Keratinocyte (primary cell): ENCODE measurements at regions not wholly inside any gene's neighbourhood (a gene's known extent, or its start where the extent isn't known, plus 50 kb on each side); places are given as distances from the start of the nearest gene placed in this dataset.
"Not testable (repeated sequence)": the region's sequence is repeated elsewhere in the genome, so short reads cannot be mapped to it uniquely, and the experiment has no call there.

Experiments
- DNase-seq: peaks from one replicate; pipeline ENCODE4 v3.0.0-alpha.2; 2011; ENCODE audit warnings: low read depth, missing footprints, low spot score
- FAIRE-seq: peaks from 2 replicates; lab custom pipeline; 2011; peaks lifted over from hg19 to GRCh38; lab: Jason Lieb, UNC
- H2AFZ ChIP-seq: 2 replicates; pipeline ENCODE4 v1.6.0; 2012; ENCODE audit warnings: low read length, control low read depth, inconsistent platforms; ENCODE audit not compliant: control insufficient read depth
- H3K27ac ChIP-seq: 2 replicates; pipeline ENCODE4 v1.5.1; 2011; ENCODE audit warnings: low read length; ENCODE audit not compliant: control insufficient read depth, insufficient read depth
- H3K27me3 ChIP-seq: 3 replicates; pipeline ENCODE4 v1.6.0; 2011; ENCODE audit warnings: low read length; ENCODE audit not compliant: control insufficient read depth, insufficient read depth; ENCODE audit errors: extremely low read depth
- H3K36me3 ChIP-seq, 2 experiments: 2 replicates in 1 of 2; 3 replicates in 1 of 2; pipeline ENCODE4 v1.5.1; 2011; ENCODE audit warnings: low read length in 2 of 2, mild to moderate bottlenecking in 1 of 2; ENCODE audit not compliant: control insufficient read depth in 2 of 2, insufficient read depth in 2 of 2; ENCODE audit errors: extremely low read depth in 1 of 2
- H3K4me1 ChIP-seq: 3 replicates; pipeline ENCODE4 v1.5.1; 2011; ENCODE audit warnings: low read length; ENCODE audit not compliant: control insufficient read depth, insufficient read depth; ENCODE audit errors: extremely low read depth
- H3K4me2 ChIP-seq: 3 replicates; pipeline ENCODE4 v1.6.0; 2011; ENCODE audit warnings: low read depth, low read length; ENCODE audit not compliant: control insufficient read depth, insufficient read depth; ENCODE audit errors: extremely low read depth
- H3K4me3 ChIP-seq, 3 experiments: fragments of 200-600 bp in 1 of 3; sonication (generic) in 1 of 3; 2 replicates in 2 of 3; 3 replicates in 1 of 3; pipeline ENCODE4 v1.5.1; 2011 to 2016; ENCODE audit warnings: low read length in 3 of 3, mild to moderate bottlenecking in 3 of 3, control low read depth in 2 of 3, inconsistent platforms in 1 of 3, low read depth in 1 of 3, mixed read lengths in 1 of 3, mixed run types in 1 of 3, moderate library complexity in 1 of 3; ENCODE audit not compliant: control insufficient read depth in 2 of 3, insufficient read depth in 2 of 3; ENCODE audit errors: extremely low read depth in 1 of 3
- H3K79me2 ChIP-seq: 2 replicates; pipeline ENCODE4 v1.6.0; 2012; ENCODE audit warnings: low read length; ENCODE audit not compliant: control insufficient read depth, insufficient read depth
- H3K9ac ChIP-seq: 3 replicates; pipeline ENCODE4 v1.6.0; 2011; ENCODE audit warnings: low read length; ENCODE audit not compliant: control insufficient read depth, insufficient read depth; ENCODE audit errors: extremely low read depth
- H3K9me1 ChIP-seq: 3 replicates; pipeline ENCODE4 v1.6.0; 2011; ENCODE audit warnings: low read length; ENCODE audit not compliant: control insufficient read depth, insufficient read depth; ENCODE audit errors: extremely low read depth
- H3K9me3 ChIP-seq: 2 replicates; pipeline ENCODE4 v1.5.1; 2012; ENCODE audit warnings: low read depth, low read length; ENCODE audit not compliant: control insufficient read depth
- H4K20me1 ChIP-seq: 3 replicates; pipeline ENCODE4 v1.6.0; 2011; ENCODE audit warnings: low read length; ENCODE audit not compliant: control insufficient read depth, insufficient read depth; ENCODE audit errors: extremely low read depth
- CTCF ChIP-seq, 3 experiments: IDR thresholded peaks in 1 of 3; conservative IDR thresholded peaks in 1 of 3; optimal IDR thresholded peaks in 1 of 3; 2 replicates in 2 of 3; 3 replicates in 1 of 3; pipeline versions ENCODE3 to v1.5.1; 2011; ENCODE audit warnings: low read length in 3 of 3, mild to moderate bottlenecking in 3 of 3, moderate library complexity in 2 of 3, control low read depth in 1 of 3, inconsistent platforms in 1 of 3; ENCODE audit not compliant: insufficient read depth in 2 of 3; ENCODE audit errors: extremely low read depth in 1 of 3
- EZH2 ChIP-seq: IDR thresholded peaks from one replicate; pipeline ENCODE4 v1.6.1; 2012; ENCODE audit warnings: inconsistent platforms, mild to moderate bottlenecking, low read length, moderate library complexity
- dilution Hi-C: fragments of 300-500 bp; cut with MboI; formaldehyde crosslinking; loops from one replicate; pipeline ENCODE4 v1.7.0; 2020; ENCODE audit warnings: low sequenced_read_pairs; ENCODE audit not compliant: extremely low pct_ligation_motif_present

- Histone ChIP-seq H3K9me3 (peaks cover 3% of the 10 kb centered on the region), H3K9ac (no peak overlapping the region), H2AFZ (no peak overlapping the region), H4K20me1 (no peaks in the 10 kb centered on the region), H3K4me2 (no peak overlapping the region), H3K4me1 (no peaks in the 10 kb centered on the region), H3K36me3 (no peaks in the 10 kb centered on the region), H3K9me1 (no peaks in the 10 kb centered on the region), H3K4me3 (no peak overlapping the region), H3K79me2 (no peaks in the 10 kb centered on the region), H3K27me3 (no peaks in the 10 kb centered on the region), H3K27ac (no peak overlapping the region)
- TF ChIP-seq CTCF (optimal IDR thresholded peaks at IDR 0.05 in 1 of 3, IDR thresholded peaks at IDR 0.05 in 1 of 3, conservative IDR thresholded peaks at IDR 0.05 in 1 of 3; ENCODE audit: extremely low read depth in 1 of 3, insufficient read depth in 2 of 3, low read length in 3 of 3) (no peak), EZH2 (no peak)
- dilution Hi-C loops, result no loop called here
- FAIRE-seq, result no peak
- DNase-seq, result no peak
Observed at GRCh38 chr16:31636433-31636832, 108.7 kb downstream of the AHSP start.

DNA sequence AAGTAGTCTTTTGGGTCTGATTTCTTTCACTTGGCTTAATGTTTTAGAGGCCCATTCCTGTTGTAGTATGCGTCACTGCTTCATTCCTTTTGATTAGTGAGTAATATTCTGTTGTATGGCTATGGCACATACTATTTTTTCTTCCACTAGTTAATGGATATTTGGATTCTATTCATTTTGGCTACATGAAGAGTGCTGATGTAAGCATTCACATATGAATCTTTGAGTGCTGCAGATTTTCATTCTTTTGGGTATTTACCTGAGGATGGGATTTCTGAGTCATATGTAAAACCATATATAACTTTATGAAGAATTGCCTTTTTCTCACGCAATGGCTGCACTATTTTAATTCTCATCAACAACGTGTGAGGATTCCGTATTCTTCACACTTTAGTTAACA, 113.6 kb downstream of the AHSP start:
- no peak overlapping the region for H2AFZ ChIP-seq
- FAIRE-seq, result no peak

DNA sequence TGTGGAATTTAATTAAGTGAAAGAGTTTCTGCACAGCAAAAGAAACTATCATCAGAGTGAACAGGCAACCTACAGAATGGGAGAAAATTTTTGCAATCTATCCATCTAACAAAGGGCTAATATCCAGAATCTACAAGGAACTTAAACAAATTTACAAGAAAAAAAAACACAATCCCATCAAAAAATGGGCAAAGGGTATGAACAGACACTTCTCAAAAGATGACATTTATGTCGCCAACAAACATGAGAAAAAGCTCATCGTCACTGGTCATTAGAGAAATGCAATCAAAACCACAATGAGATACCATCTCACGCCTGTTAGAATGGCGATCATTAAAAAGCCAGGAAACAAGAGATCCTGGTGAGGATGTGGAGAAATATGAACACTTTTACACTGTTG, 128.0 kb downstream of the AHSP start:
- H3K27me3 ChIP-seq, H3K4me1 ChIP-seq, H3K9me3 ChIP-seq, H3K36me3 ChIP-seq, H4K20me1 ChIP-seq, H2AFZ ChIP-seq, H3K4me2 ChIP-seq, H3K79me2 ChIP-seq, DNase-seq, H3K9ac ChIP-seq, FAIRE-seq, dilution Hi-C loops, H3K27ac ChIP-seq, H3K9me1 ChIP-seq, H3K4me3 ChIP-seq: not testable (repeated sequence)

More for the DNA sequence above, 113.6 kb downstream of the AHSP start:
- no peaks in the 10 kb centered on the region for H3K4me1 ChIP-seq
- no peak overlapping the region for H3K27ac ChIP-seq
- no peaks in the 10 kb centered on the region for H3K27me3 ChIP-seq
- DNase-seq, result no peak
- no peaks in the 10 kb centered on the region for H3K79me2 ChIP-seq
- dilution Hi-C loops, result no loop called here
- no peak overlapping the region for H3K4me3 ChIP-seq
- H3K36me3 ChIP-seq, result no peaks in the 10 kb centered on the region
- no peak overlapping the region for H3K9ac ChIP-seq
- no peaks in the 10 kb centered on the region for H4K20me1 ChIP-seq
- no peak for TF ChIP-seq EZH2
- TF ChIP-seq CTCF (optimal IDR thresholded peaks at IDR 0.05 in 1 of 3, IDR thresholded peaks at IDR 0.05 in 1 of 3, conservative IDR thresholded peaks at IDR 0.05 in 1 of 3; ENCODE audit: extremely low read depth in 1 of 3, insufficient read depth in 2 of 3, low read length in 3 of 3), result no peak
- H3K9me3 ChIP-seq, result peaks cover 3% of the 10 kb centered on the region
- H3K9me1 ChIP-seq, result no peaks in the 10 kb centered on the region
- H3K4me2 ChIP-seq, result no peak overlapping the region
